ENCODE measurements at regions not wholly inside any gene's neighbourhood (a gene's known extent, or its start where the extent isn't known, plus 50 kb on each side); places are given as distances from the start of the nearest gene placed in this dataset.

GRCh38 chr10:128307820-128308219 is 181.6 kb upstream of the MKI67 start:
- peaks cover 0 to 11% of the 10 kb centered on the region in 2 donors for H3K4me1 ChIP-seq (ENCODE audit: control insufficient read depth in 2 of 2, insufficient read depth in 1 of 2, low read depth in 1 of 2, low read length in 2 of 2)
- H3K4me3 ChIP-seq (ENCODE audit: low read length in 2 of 2) = no peak overlapping the region

GRCh38 chr10:128310971-128311658 is 184.9 kb upstream of the MKI67 start:
- no peak overlapping the region for H3K4me3 ChIP-seq (ENCODE audit: low read length in 2 of 2)
- peak; percentile 45 for DNase-seq (ENCODE audit: low spot score)
- WGBS, 2 donors (ENCODE audit: extremely low coverage in 2 of 2, insufficient read length in 2 of 2, insufficient replicate concordance in 1 of 2) = no CpG with 5 or more reads among the region's 9 CpGs

More at GRCh38 chr10:128307820-128308219, 181.6 kb upstream of the MKI67 start:
- DNase-seq (ENCODE audit: low spot score) = no peak
- Histone ChIP-seq H3K14ac (ENCODE audit: low read length) (peak overlapping the region; percentile 32), H3K9me3 (replicated peaks in 1 of 2; ENCODE audit: control insufficient read depth in 2 of 2, insufficient read depth in 1 of 2, low read depth in 1 of 2, low read length in 2 of 2) (no peaks in the 10 kb centered on the region), H3K9ac (ENCODE audit: low read depth, low read length, poor library complexity) (no peak overlapping the region), H4K91ac (ENCODE audit: low read depth, low read length, poor library complexity) (no peak overlapping the region), H3K4me2 (ENCODE audit: insufficient read depth, low read length, poor library complexity, severe bottlenecking) (no peak overlapping the region), H3K79me1 (ENCODE audit: low read depth, low read length) (no peaks in the 10 kb centered on the region), H3K27ac (replicated peaks; ENCODE audit: low read length) (no peak overlapping the region), H2BK12ac (ENCODE audit: low read length) (no peak overlapping the region), H3K4ac (ENCODE audit: low read length) (no peak overlapping the region), H2AFZ (ENCODE audit: low read length) (no peak overlapping the region), H2BK120ac (ENCODE audit: low read depth, low read length) (no peak overlapping the region), H3K27me3 (ENCODE audit: control insufficient read depth in 3 of 3, insufficient read depth in 3 of 3, low read depth in 1 of 3, low read length in 3 of 3) (peaks cover 0 to 4% (median 0%) of the 10 kb centered on the region in 3 experiments), H2BK5ac (ENCODE audit: low read length) (no peak overlapping the region), H3K23ac (ENCODE audit: low read depth, low read length, poor library complexity) (no peak overlapping the region), H4K8ac (ENCODE audit: low read depth, low read length) (no peak overlapping the region), H2BK15ac (ENCODE audit: low read length) (no peak overlapping the region), H2AK5ac (ENCODE audit: low read depth, low read length) (no peak overlapping the region), H3K18ac (ENCODE audit: low read length) (no peak overlapping the region), H3K36me3 (replicated peaks in 1 of 2; ENCODE audit: control insufficient read depth in 2 of 2, insufficient read depth in 2 of 2, low read length in 2 of 2) (no peaks in the 10 kb centered on the region)
- no CpG with 5 or more reads among the region's 1 CpG for WGBS, 2 donors (ENCODE audit: extremely low coverage in 2 of 2, insufficient read length in 2 of 2, insufficient replicate concordance in 1 of 2)

GRCh38 chr10:128312250-128312649 is 186.0 kb upstream of the MKI67 start:
- no peak for DNase-seq (ENCODE audit: low spot score)
- Histone ChIP-seq H2AFZ (ENCODE audit: low read length) (no peak overlapping the region), H2BK120ac (ENCODE audit: low read depth, low read length) (no peak overlapping the region), H3K9me3 (replicated peaks in 1 of 2; ENCODE audit: control insufficient read depth in 2 of 2, insufficient read depth in 1 of 2, low read depth in 1 of 2, low read length in 2 of 2) (no peaks in the 10 kb centered on the region), H2AK5ac (ENCODE audit: low read depth, low read length) (no peak overlapping the region), H4K8ac (ENCODE audit: low read depth, low read length) (no peak overlapping the region), H3K27ac (replicated peaks; ENCODE audit: low read length) (no peak overlapping the region), H3K4me3 (ENCODE audit: low read length in 2 of 2) (no peak overlapping the region), H3K27me3 (ENCODE audit: control insufficient read depth in 3 of 3, insufficient read depth in 3 of 3, low read depth in 1 of 3, low read length in 3 of 3) (peaks cover 0 to 4% (median 0%) of the 10 kb centered on the region in 3 experiments), H3K4me2 (ENCODE audit: insufficient read depth, low read length, poor library complexity, severe bottlenecking) (no peak overlapping the region), H2BK15ac (ENCODE audit: low read length) (no peak overlapping the region), H3K79me1 (ENCODE audit: low read depth, low read length) (no peaks in the 10 kb centered on the region), H4K91ac (ENCODE audit: low read depth, low read length, poor library complexity) (no peak overlapping the region), H3K14ac (ENCODE audit: low read length) (no peak overlapping the region), H3K23ac (ENCODE audit: low read depth, low read length, poor library complexity) (no peak overlapping the region), H3K18ac (ENCODE audit: low read length) (no peak overlapping the region), H3K4me1 (ENCODE audit: control insufficient read depth in 2 of 2, insufficient read depth in 1 of 2, low read depth in 1 of 2, low read length in 2 of 2) (peaks cover 0 to 14% of the 10 kb centered on the region in 2 donors), H3K4ac (ENCODE audit: low read length) (no peak overlapping the region), H3K9ac (ENCODE audit: low read depth, low read length, poor library complexity) (no peak overlapping the region), H3K36me3 (replicated peaks in 1 of 2; ENCODE audit: control insufficient read depth in 2 of 2, insufficient read depth in 2 of 2, low read length in 2 of 2) (no peaks in the 10 kb centered on the region), H2BK12ac (ENCODE audit: low read length) (no peak overlapping the region), H2BK5ac (ENCODE audit: low read length) (no peak overlapping the region)
- WGBS, 2 donors (ENCODE audit: extremely low coverage in 2 of 2, insufficient read length in 2 of 2, insufficient replicate concordance in 1 of 2) = no CpG with 5 or more reads among the region's 7 CpGs

More at GRCh38 chr10:128310971-128311658, 184.9 kb upstream of the MKI67 start:
- H2AFZ ChIP-seq (ENCODE audit: low read length) = no peak overlapping the region
- no peak overlapping the region for H3K4ac ChIP-seq (ENCODE audit: low read length)
- H3K27ac ChIP-seq (replicated peaks; ENCODE audit: low read length) = no peak overlapping the region
- H2BK12ac ChIP-seq (ENCODE audit: low read length) = no peak overlapping the region
- no peak overlapping the region for H4K8ac ChIP-seq (ENCODE audit: low read depth, low read length)
- H2AK5ac ChIP-seq (ENCODE audit: low read depth, low read length) = no peak overlapping the region
- H3K23ac ChIP-seq (ENCODE audit: low read depth, low read length, poor library complexity) = no peak overlapping the region
- no peak overlapping the region for H2BK5ac ChIP-seq (ENCODE audit: low read length)
- H3K9me3 ChIP-seq (replicated peaks in 1 of 2; ENCODE audit: control insufficient read depth in 2 of 2, insufficient read depth in 1 of 2, low read depth in 1 of 2, low read length in 2 of 2) = no peaks in the 10 kb centered on the region
- H3K14ac ChIP-seq (ENCODE audit: low read length) = no peak overlapping the region
- H2BK15ac ChIP-seq (ENCODE audit: low read length) = no peak overlapping the region
- H4K91ac ChIP-seq (ENCODE audit: low read depth, low read length, poor library complexity) = no peak overlapping the region
- H3K9ac ChIP-seq (ENCODE audit: low read depth, low read length, poor library complexity) = no peak overlapping the region
- H3K4me2 ChIP-seq (ENCODE audit: insufficient read depth, low read length, poor library complexity, severe bottlenecking) = no peak overlapping the region
- H3K4me1 ChIP-seq (ENCODE audit: control insufficient read depth in 2 of 2, insufficient read depth in 1 of 2, low read depth in 1 of 2, low read length in 2 of 2) = peaks cover 0 to 11% of the 10 kb centered on the region in 2 donors
- H3K79me1 ChIP-seq (ENCODE audit: low read depth, low read length) = no peaks in the 10 kb centered on the region
- H3K36me3 ChIP-seq (replicated peaks in 1 of 2; ENCODE audit: control insufficient read depth in 2 of 2, insufficient read depth in 2 of 2, low read length in 2 of 2) = no peaks in the 10 kb centered on the region
- H3K27me3 ChIP-seq (ENCODE audit: control insufficient read depth in 3 of 3, insufficient read depth in 3 of 3, low read depth in 1 of 3, low read length in 3 of 3) = peaks cover 0 to 4% (median 0%) of the 10 kb centered on the region in 3 experiments
- no peak overlapping the region for H2BK120ac ChIP-seq (ENCODE audit: low read depth, low read length)
- H3K18ac ChIP-seq (ENCODE audit: low read length) = no peak overlapping the region

GRCh38 chr10:128314686-128315085 is 188.5 kb upstream of the MKI67 start:
- Histone ChIP-seq H2BK12ac (ENCODE audit: low read length) (no peak overlapping the region), H3K4ac (ENCODE audit: low read length) (no peak overlapping the region), H2BK15ac (ENCODE audit: low read length) (no peak overlapping the region), H3K4me2 (ENCODE audit: insufficient read depth, low read length, poor library complexity, severe bottlenecking) (no peak overlapping the region), H3K9me3 (replicated peaks in 1 of 2; ENCODE audit: control insufficient read depth in 2 of 2, insufficient read depth in 1 of 2, low read depth in 1 of 2, low read length in 2 of 2) (no peaks in the 10 kb centered on the region), H2AK5ac (ENCODE audit: low read depth, low read length) (no peak overlapping the region), H2BK5ac (ENCODE audit: low read length) (no peak overlapping the region), H3K23ac (ENCODE audit: low read depth, low read length, poor library complexity) (no peak overlapping the region), H2AFZ (ENCODE audit: low read length) (no peak overlapping the region), H4K8ac (ENCODE audit: low read depth, low read length) (no peak overlapping the region), H4K91ac (ENCODE audit: low read depth, low read length, poor library complexity) (no peak overlapping the region), H3K79me1 (ENCODE audit: low read depth, low read length) (no peaks in the 10 kb centered on the region), H3K36me3 (replicated peaks in 1 of 2; ENCODE audit: control insufficient read depth in 2 of 2, insufficient read depth in 2 of 2, low read length in 2 of 2) (no peaks in the 10 kb centered on the region), H3K14ac (ENCODE audit: low read length) (no peak overlapping the region), H2BK120ac (ENCODE audit: low read depth, low read length) (no peak overlapping the region), H3K27me3 (ENCODE audit: control insufficient read depth in 3 of 3, insufficient read depth in 3 of 3, low read depth in 1 of 3, low read length in 3 of 3) (no peaks in the 10 kb centered on the region), H3K18ac (ENCODE audit: low read length) (no peak overlapping the region), H3K9ac (ENCODE audit: low read depth, low read length, poor library complexity) (no peak overlapping the region), H3K4me1 (ENCODE audit: control insufficient read depth in 2 of 2, insufficient read depth in 1 of 2, low read depth in 1 of 2, low read length in 2 of 2) (peaks cover 0 to 14% of the 10 kb centered on the region in 2 donors), H3K4me3 (ENCODE audit: low read length in 2 of 2) (no peak overlapping the region), H3K27ac (replicated peaks; ENCODE audit: low read length) (no peak overlapping the region)
- WGBS, 2 donors (ENCODE audit: extremely low coverage in 2 of 2, insufficient read length in 2 of 2, insufficient replicate concordance in 1 of 2) = no CpG with 5 or more reads among the region's 1 CpG
- DNase-seq (ENCODE audit: low spot score) = no peak

All from neuronal stem cell (in vitro differentiated cells).